HG02973 (cell line): ENCODE measurements at regions not wholly inside any gene's neighbourhood (a gene's known extent, or its start where the extent isn't known, plus 50 kb on each side); places are given as distances from the start of the nearest gene placed in this dataset.

ENCODE experiments used
- ATAC-seq: cut with Tn5 transposase; IDR thresholded peaks from one replicate; pipeline ENCODE4 v1.9.1; 2021; ENCODE audit warnings: moderate library complexity; ENCODE audit not compliant: unreplicated experiment

DNA sequence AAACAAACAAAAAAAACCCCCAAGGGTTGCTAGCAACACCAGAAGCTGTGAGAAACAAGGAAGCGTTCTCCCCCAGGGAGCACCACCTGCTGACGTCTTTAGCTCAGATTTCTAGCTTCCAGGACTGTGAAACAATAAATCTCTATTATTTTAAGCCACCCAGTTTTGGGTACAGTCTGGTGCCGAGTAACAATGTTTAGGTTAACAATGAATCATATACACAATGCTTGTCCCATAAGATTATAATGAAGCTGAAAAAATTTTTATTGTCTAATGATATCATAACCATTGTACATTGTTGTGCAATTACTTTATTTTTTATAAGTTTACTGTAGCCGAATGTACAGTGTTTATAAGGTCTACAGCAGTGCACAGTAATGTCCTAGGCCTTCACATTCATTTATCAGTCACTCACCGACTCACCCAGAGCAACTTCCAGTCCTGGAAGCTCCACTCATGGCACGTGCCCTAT, 72.1 kb upstream of the CAB39 start:
- no peak for ATAC-seq

DNA sequence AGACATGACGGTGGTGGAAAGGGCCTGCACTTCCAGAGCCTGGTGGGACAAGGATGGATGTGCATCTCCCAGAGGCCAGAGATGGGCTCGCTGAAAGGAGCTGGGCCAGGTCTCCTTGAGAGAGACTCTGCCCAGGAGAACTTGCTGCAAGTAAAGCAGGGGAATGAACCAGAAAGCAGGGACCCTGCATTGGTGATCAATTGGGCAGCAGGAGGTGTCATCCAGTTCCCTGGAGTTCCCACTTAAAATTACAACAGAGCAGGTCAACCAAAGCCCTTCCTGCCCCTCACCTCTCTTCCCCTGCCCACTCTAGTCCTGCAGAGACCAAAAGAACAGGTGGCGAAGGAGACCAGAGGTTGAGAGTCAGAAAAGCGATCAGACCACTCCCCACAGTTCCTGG, 69.7 kb upstream of the CAB39 start:
- ATAC-seq = no peak

DNA sequence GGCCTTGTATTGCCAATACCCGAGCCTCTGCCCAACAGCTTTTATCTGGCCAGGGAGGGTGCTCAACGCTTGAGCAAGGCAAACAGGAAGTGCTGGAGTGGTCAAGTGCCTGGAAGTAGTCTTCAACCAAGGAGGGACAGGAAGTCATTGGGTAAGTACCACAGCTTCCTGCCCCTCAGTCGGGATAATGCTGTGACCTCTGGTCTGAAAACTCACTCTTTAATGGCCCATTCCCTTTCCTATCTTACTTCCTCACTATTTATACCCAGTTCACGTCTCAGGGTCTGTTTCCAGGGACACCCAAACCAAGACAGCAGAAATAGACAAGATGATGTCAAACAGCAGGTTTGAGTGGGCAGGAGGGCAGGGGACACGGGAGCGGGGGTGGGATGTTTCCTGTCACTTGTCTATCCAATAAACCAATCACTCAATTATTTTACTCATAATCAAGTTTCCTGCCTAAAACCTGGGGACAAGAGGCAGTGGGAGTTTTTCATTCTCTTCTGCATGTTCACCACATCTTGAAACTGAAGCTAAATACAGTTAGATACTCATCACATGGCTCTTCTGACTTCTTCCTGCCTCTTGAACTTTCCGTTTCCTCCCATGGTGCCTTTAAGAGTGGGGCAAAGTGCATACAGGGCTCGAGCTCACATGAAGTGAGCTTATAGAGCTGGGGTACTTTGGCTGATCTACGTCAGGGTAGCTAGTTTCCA, 68.9 kb upstream of the CAB39 start:
- ATAC-seq = peak; percentile 76

DNA sequence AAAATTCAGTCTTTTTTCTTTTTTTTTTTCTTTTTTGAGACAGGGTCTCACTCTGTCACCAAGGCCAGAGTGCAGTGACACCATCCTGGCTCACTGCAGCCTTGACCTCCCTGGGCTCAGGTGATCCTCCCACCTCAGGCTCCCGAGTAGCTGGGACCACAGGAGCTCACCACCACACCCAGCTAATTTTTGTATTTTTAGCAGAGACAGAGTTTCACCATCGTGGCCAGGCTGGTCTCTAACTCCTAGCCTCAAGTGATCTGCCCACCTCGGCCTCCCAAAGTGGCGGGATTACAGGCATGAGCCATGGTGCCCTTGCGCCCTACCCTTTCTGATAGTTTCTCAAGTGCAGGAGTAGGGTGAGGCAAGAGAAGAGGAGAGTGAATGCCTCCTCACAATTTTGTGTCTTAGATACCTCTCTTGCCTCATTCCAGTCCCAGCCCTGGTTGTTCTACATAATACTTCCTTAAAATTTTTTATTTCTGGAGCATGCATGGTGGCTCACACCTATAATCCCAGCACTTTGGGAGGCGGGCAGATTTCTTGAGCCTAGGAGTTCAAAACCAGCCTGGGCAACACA, 68.2 kb upstream of the CAB39 start:
- peak; percentile 2 for ATAC-seq

DNA sequence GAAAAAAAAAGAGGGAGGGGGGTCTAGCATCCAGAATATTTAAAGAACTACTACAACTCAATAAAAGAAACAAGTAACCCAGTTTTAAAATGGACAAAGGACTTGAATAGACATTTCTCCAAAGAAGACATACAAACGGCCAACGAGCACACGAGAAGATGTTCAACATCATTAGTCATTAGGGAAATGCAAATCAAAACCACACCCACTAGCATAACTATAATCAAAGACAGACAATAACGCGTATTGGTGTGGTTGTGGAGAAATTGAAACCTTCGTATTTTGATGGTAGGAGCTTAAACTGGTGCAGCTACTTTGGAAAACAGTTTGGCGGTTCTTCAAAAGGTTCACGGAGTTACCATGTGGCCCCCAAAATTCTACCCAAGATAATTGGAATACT, 64.3 kb upstream of the CAB39 start:
- no peak for ATAC-seq

DNA sequence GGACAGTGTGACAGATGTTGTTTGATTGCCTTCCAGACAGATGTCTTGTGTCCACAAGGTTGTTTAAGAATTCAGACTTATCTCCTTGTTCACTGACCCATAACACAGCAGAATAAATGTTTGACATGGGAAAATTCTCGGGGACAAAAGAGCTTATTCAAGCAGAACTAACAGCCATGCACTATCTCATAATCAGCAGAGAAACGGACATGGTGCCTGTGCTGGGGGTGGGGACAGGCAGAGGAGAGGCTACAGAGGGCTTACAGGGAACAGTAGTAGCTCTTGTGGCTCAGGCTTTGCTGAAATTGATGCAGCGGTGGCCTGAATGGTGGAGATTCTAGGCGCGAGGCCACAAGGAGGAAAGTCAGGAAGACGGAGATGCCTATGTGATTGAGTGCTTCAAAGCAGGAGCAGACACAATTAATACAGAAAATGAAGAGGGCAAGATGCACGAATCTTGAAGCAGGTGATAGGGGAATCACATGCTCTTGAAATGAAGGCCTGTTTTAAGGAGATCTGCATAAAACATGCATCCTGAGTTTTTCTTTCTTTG, 62.0 kb upstream of the CAB39 start:
- no peak for ATAC-seq

DNA sequence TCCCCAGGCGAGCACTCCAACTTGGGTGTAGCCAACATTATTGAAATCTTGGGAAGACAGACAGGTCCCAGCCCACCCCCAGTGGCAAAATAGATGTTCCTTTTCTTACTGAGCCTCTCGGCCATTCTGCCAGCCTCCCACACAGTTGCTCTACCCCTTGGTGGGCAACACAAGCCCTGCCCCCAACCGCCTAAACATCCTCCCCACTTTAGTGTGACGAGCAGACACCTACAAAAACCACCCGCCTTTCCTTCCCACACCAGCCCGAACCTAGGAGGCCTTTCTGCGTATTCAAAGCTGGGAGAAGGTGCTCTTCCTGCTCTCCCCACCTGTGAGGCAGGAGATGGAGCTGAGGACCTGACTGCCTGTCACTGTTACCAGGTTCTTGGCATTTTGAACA, 58.6 kb upstream of the CAB39 start:
- no peak for ATAC-seq

DNA sequence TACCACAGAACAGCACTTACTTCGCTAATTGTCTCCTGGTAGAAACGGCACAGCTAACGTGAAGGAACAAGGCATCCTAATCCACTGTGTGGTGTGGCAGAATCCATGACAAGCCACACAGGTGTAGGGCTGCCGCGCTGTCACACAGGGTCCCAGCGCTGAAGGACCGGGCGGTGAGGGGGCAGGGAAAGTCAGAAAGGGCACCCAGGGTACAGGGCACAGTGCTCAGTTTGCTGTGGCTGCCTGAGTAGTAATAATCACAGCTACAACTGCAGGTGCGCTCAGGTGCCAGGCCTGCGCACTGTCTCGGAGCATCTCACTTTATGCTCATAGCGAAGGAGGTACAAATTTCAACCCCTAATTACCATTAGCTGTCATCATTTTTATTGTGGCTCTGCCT, 55.2 kb upstream of the CAB39 start:
- ATAC-seq = no peak

DNA sequence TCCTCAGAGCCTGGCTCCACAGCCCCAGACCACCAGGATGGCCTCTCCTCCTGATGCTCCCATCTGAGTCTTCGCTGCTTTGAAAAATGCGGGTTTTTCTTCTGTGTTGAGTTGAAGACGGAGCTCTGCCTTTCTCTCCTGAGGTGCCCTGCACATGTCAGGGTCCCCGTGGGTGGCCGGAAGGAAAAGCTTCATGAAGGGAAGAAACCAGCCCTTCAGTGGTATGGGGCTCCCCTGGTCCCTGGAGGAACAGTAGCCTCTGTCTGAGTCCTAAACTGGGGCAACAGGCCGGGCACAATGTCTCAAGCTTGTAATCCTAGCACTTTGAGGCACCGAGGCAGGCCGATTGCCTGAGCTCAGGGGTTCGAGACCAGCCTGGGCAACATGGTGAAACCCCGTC, 54.7 kb upstream of the CAB39 start:
- ATAC-seq = no peak

DNA sequence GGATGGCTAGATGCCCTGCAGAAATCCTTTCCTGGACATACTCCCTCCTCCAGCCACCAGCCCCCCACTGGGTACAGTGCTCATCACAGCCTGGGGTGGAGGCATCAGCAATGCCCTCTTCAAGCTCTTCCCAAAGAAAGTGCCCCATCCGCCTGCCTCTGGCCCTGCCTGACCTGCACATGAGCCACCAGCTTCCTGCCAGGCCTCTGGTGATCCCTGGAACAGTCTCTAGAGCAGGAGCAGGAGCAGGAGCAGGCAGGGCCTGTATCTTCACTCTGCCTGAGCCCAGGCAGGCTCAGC, 54.1 kb upstream of the CAB39 start:
- no peak for ATAC-seq

DNA sequence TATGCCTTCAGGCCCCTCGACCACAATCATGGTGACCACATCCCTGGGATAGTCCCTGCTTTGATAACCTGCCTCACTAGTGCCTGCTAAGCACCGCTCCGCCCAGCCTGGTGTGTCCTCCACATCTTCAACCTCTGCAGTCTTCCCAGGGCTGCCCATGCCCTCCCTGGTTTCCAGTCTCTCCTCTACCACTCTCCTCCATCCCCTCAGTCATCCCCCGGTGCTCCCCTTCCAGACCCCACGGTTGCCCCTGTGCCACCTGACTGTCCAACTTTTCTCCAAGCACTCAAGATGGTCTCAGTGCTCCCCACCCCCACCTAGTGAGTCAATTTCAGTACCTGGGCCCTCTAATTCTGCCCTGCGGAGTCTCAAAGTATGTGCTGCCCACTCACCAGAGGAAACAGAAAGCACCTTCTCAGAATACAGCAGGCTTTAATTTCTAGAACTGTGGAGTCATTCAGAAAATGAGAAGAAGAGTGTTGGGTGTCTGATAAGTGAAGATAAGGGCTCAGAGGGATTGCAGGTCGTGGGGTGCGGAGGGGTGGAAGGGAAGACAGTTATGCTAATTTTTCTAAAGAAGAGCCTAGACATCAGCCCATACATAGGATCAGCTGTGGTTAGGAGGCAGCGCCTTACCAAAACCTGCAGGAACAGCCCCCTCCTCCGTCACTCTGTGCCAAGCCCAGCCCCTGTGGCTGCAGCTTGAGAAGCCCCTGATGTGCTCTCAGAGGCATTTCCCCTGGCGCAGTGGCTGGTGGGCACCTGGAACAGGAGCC, 53.6 kb upstream of the CAB39 start:
- peak; percentile 61 for ATAC-seq

DNA sequence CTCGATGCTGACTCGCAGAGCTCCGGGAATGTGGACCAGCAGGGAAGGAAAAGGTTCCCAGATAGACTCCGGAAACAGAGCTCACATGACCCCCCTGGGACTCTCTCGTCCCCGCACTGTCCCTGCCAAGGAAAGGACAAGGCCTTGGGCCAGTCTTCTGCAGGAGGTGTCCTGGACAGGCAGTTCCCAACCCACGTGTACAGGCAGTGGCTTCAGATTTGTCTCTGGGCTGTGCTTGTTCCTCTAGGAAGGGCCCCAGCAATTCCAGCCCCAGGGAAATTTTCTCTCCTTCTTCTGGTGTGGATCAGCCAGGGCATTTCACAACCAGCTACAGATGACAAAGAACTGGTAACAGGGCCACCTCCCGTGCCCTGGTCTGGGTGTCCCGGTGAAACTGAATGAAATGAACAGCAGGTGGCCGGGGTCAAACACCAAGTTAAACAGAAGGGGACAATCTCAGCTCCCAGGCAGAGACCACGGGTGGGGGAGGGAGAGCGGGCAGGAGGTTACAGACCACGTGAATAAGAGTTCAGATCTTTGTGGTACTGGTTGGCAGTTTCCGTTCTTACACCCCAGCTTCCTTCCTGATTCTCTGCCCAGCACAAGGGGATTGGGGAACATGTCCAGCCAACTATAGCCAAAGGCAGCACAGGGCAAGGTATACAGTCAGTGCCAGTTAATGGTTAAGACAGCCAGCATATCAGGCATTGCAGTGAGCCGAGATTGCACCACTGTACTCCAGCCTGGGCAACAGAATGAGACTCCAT, 52.2 kb upstream of the CAB39 start:
- ATAC-seq = no peak

DNA sequence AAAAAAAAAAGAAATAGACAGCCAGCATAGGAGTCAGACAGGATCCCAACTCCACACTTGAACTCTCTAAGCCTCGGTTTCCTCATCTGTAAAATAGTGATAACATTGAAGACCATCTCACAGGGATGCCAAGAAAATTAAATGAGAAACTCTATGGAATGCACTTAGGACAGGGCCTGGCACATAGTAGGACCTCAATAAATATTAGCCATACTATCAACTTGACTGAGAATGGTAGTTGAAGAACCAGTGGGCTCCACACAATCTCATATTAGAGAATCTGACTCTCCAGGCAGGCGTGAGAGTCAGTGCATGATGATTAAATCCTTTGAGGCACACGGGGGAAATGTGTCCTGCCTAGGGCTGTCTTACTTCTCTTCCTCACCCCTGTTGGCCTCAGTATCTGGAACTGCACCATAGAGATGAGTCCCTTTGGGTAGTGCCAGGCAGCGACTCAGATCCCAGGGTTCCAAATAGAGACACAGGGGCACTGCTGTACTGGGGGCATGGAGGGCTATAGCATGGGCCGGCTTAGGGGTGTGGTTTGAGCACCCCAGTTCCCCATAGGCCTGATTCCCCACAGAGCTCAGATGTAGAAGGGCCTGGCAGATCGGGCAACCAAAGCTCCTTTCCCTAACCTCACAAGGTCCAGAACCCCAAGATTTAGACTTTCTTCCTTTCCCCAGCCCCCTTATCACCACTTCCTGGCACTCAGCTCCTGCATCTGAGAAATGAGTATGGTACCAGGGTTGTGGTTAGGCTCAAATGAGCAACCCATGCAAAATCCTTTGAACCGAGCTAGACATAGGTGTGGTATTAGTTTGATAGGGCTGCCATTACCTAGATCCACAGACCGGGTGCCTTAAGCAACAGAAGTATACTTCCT, 51.3 kb upstream of the CAB39 start:
- peak; percentile 37 for ATAC-seq
